Upper lobe of left lung (tissue), 6 donors: ENCODE measurements at regions not wholly inside any gene's neighbourhood (a gene's known extent, or its start where the extent isn't known, plus 50 kb on each side); places are given as distances from the start of the nearest gene placed in this dataset.
A peak's percentile ranks its signal among the peaks of the same experiment; 100 is the strongest.

Experiments used
- ATAC-seq, 2 donors: fragments of 200-7000 bp; cut with Tn5 transposase; one replicate each; pipeline ENCODE4 v1.9.1; 2022; ENCODE audit warnings: mild to moderate bottlenecking in 2 of 2, moderate library complexity in 2 of 2; ENCODE audit not compliant: low FRiP score in 2 of 2
- DNase-seq, 2 donors: peaks; one replicate each; pipeline ENCODE4 v3.0.0-alpha.2; 2019 to 2020
- H3K27ac ChIP-seq, 4 donors: fragments of 200-600 bp; sonication (generic); one replicate each; pipeline ENCODE4 v1.5.1; 2016 to 2019
- H3K27me3 ChIP-seq, 4 donors: fragments of 200-600 bp; sonication (generic); one replicate each; pipeline ENCODE4 v1.5.1; 2017 to 2019
- H3K36me3 ChIP-seq, 4 donors: fragments of 200-600 bp; sonication (generic); one replicate each; pipeline ENCODE4 v1.5.1; 2016 to 2019
- H3K4me1 ChIP-seq, 4 donors: fragments of 200-600 bp; sonication (generic); one replicate each; pipeline ENCODE4 v1.5.1; 2018 to 2019
- H3K4me3 ChIP-seq, 4 donors: fragments of 200-600 bp; sonication (generic); one replicate each; pipeline ENCODE4 v1.5.1; 2017 to 2019; ENCODE audit warnings: mild to moderate bottlenecking in 2 of 4, moderate library complexity in 1 of 4
- H3K9me3 ChIP-seq, 4 donors: fragments of 200-600 bp; sonication (generic); one replicate each; pipeline ENCODE4 v1.5.1; 2018 to 2019
- CTCF ChIP-seq, 6 experiments: fragments of 450-650 bp in 4 of 6; fragments of 200-600 bp in 2 of 6; sonication (generic) in 2 of 6; IDR thresholded peaks; one replicate each; pipeline ENCODE4 v1.5.1; 2016 to 2019; ENCODE audit warnings: antibody characterized with exemption in 6 of 6
- EP300 ChIP-seq, 4 donors: sonication (generic); formaldehyde crosslinking; IDR thresholded peaks; one replicate each; pipeline ENCODE4 v1.5.1; 2017; ENCODE audit warnings: antibody characterized with exemption in 4 of 4, control low read depth in 2 of 4
- POLR2A ChIP-seq, 4 donors: fragments of 450-650 bp; IDR thresholded peaks; one replicate each; pipeline ENCODE4 v1.5.1; 2016 to 2017; ENCODE audit warnings: antibody characterized with exemption in 4 of 4, mild to moderate bottlenecking in 2 of 4
- POLR2AphosphoS5 ChIP-seq, 2 donors: sonication (generic); formaldehyde crosslinking; IDR thresholded peaks; one replicate each; pipeline ENCODE4 v1.5.1; 2017; ENCODE audit warnings: antibody characterized with exemption in 2 of 2
- WGBS, 2 donors: methylation state at CpG; one replicate each; pipeline ENCODE4 v1.1.5; 2017 to 2018; 5-methylcytosine and 5-hydroxymethylcytosine counted together
- donor health status: DM: no; HTN: no; CAD: no; lungs with moderate emphysema.
- donor health status: DM: no; HTN: yes; CAD: no; lungs with severe emphysema.

DNA sequence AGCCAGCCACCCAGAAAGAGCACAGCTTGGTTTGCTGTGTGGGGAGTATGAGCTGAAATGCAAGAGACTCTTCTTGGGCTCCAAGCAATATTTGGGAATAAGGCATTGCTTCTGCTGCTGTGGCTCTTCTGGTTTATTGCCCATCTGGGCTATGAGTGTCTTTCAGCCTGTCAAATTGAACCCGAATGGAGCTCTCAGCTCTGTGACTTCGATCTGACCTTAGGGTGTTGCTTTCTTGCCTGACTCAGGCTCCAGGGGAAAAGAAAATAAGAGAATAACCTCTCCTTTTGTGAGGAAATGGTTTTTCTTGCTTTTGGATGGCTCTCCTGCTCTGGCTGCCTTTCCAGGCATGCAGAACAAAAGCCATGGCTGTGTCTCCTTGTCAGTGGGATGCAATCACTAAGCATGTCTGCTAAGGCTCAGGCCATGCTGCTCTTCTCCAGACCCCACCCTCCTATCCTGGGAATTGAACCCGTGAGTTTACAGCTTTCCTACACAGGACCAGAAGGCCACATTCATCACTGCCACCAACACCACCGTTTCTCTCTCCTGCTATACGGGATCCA lies 169.4 kb upstream of the JAG1 start:
- peak in 1 of 2 donors; percentile 34 for ATAC-seq
- Histone ChIP-seq H3K27ac (no peak overlapping the region), H3K4me3 (no peak overlapping the region), H3K4me1 (no peaks in the 10 kb centered on the region), H3K36me3 (no peaks in the 10 kb centered on the region), H3K9me3 (peaks cover 0 to 16% (median 12%) of the 10 kb centered on the region in 4 donors), H3K27me3 (no peaks in the 10 kb centered on the region)
- WGBS, 2 donors: 70 to 78% methylated on average over 5 of the region's 5 CpGs
- no peak for DNase-seq
- TF ChIP-seq POLR2A (IDR thresholded peaks at IDR 0.05) (no peak), POLR2AphosphoS5 (IDR thresholded peaks at IDR 0.05) (no peak), EP300 (IDR thresholded peaks at IDR 0.05) (no peak)

- Histone ChIP-seq H3K4me1 (no peaks in the 10 kb centered on the region), H3K27ac (no peak overlapping the region), H3K27me3 (no peaks in the 10 kb centered on the region), H3K4me3 (no peak overlapping the region), H3K36me3 (no peaks in the 10 kb centered on the region), H3K9me3 (peaks cover 0 to 7% (median 6%) of the 10 kb centered on the region in 4 donors)
- no peak for DNase-seq
- ATAC-seq: no peak
- TF ChIP-seq EP300 (IDR thresholded peaks at IDR 0.05): no peak
Measured at GRCh38 chr20:10846766-10847165, 173.0 kb upstream of the JAG1 start.

DNA sequence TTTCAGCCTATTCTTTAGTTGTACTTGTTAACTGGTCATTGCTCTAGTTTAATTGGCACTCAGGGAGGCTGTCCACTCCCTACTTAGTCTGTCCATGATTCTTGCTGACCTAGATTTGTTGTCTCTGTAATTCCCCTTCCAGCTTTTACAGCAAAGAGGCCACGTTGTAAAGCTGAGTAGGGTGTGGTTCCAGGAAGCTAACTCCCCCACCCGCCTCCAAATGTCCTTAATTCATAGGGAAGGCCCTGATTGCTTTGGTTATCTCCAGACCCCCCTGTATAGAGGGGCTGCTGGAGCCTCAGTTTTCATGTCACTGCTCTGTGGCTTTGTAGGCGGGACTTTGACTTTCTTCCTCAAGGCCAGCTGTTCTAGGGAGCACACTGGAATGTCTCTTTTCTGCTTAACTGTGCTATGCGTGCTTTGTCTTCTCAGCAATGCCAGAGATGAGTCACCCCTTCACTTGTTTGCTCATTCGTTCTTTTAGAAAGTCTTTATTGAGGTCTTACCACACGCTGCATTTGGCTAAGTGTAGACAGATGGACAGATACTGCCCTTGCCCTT lies 175.1 kb upstream of the JAG1 start:
- Histone ChIP-seq H3K27ac (no peak overlapping the region), H3K4me1 (no peaks in the 10 kb centered on the region)
- DNase-seq: no peak

DNA sequence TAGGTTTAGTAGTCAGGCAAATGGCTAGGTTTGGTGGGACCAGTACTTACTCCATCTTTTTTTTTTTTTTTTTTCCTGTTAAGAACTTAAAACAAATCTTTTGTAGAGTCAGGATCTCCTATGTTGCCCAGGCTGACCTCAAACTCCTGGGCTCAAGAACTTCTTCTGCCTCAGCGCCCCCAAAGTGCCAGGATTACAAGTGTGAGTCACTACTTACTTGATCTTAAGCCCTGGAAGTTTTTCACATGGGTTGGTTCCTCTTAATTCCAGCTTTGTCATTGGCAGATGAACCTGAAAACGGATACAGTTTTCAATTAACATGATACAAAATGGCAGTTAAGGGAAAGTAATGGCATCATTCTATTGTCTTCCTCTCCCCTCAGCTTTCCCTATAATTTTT lies 179.4 kb upstream of the JAG1 start:
- WGBS, 2 donors: 87 to 88% methylated on average over 2 of the region's 2 CpGs
- TF ChIP-seq EP300 (IDR thresholded peaks at IDR 0.05): no peak
- TF ChIP-seq POLR2AphosphoS5 (IDR thresholded peaks at IDR 0.05): no peak
- no peak for TF ChIP-seq POLR2A (IDR thresholded peaks at IDR 0.05)
- no peak for TF ChIP-seq CTCF (IDR thresholded peaks at IDR 0.05)
- no peak overlapping the region for H3K4me3 ChIP-seq
- no peaks in the 10 kb centered on the region for H3K36me3 ChIP-seq
- peaks cover 0 to 3% (median 0%) of the 10 kb centered on the region in 4 donors for H3K4me1 ChIP-seq
- no peak overlapping the region for H3K27ac ChIP-seq
- no peaks in the 10 kb centered on the region for H3K9me3 ChIP-seq
- no peak for DNase-seq
- H3K27me3 ChIP-seq: no peaks in the 10 kb centered on the region
- ATAC-seq: no peak

More for the DNA sequence above, 175.1 kb upstream of the JAG1 start:
- 55 to 63% methylated on average over 6 of the region's 6 CpGs for WGBS, 2 donors
- peak; percentile 63 to 93 for ATAC-seq
- Histone ChIP-seq H3K27me3 (no peaks in the 10 kb centered on the region), H3K4me3 (no peak overlapping the region), H3K9me3 (no peaks in the 10 kb centered on the region), H3K36me3 (no peaks in the 10 kb centered on the region)
- TF ChIP-seq POLR2AphosphoS5 (IDR thresholded peaks at IDR 0.05) (no peak), CTCF (IDR thresholded peaks at IDR 0.05) (no peak), POLR2A (IDR thresholded peaks at IDR 0.05) (no peak), EP300 (IDR thresholded peaks at IDR 0.05) (no peak)

GRCh38 chr20:10853731-10854130 lies 179.9 kb upstream of the JAG1 start:
- TF ChIP-seq POLR2AphosphoS5 (IDR thresholded peaks at IDR 0.05): no peak
- no peak for TF ChIP-seq CTCF (IDR thresholded peaks at IDR 0.05)
- TF ChIP-seq EP300 (IDR thresholded peaks at IDR 0.05): no peak
- TF ChIP-seq POLR2A (IDR thresholded peaks at IDR 0.05): no peak
- H3K36me3 ChIP-seq: no peaks in the 10 kb centered on the region
- H3K9me3 ChIP-seq: no peaks in the 10 kb centered on the region
- DNase-seq: no peak
- 83 to 85% methylated on average over 4 of the region's 4 CpGs for WGBS, 2 donors
- H3K4me1 ChIP-seq: peaks cover 0 to 3% (median 0%) of the 10 kb centered on the region in 4 donors
- H3K27me3 ChIP-seq: no peaks in the 10 kb centered on the region
- H3K4me3 ChIP-seq: no peak overlapping the region
- no peak for ATAC-seq
- H3K27ac ChIP-seq: no peak overlapping the region

- DNase-seq: no peak
- no peak overlapping the region for H3K27ac ChIP-seq
- no peak overlapping the region for H3K4me3 ChIP-seq
- no peaks in the 10 kb centered on the region for H3K9me3 ChIP-seq
- no peaks in the 10 kb centered on the region for H3K27me3 ChIP-seq
- TF ChIP-seq POLR2AphosphoS5 (IDR thresholded peaks at IDR 0.05): no peak
- no peak for TF ChIP-seq POLR2A (IDR thresholded peaks at IDR 0.05)
- no peak for TF ChIP-seq EP300 (IDR thresholded peaks at IDR 0.05)
- no peak for TF ChIP-seq CTCF (IDR thresholded peaks at IDR 0.05)
- H3K36me3 ChIP-seq: no peaks in the 10 kb centered on the region
- no peak for ATAC-seq
- peaks cover 0 to 3% (median 0%) of the 10 kb centered on the region in 4 donors for H3K4me1 ChIP-seq
- WGBS, 2 donors: 94 to 97% methylated on average over 2 of the region's 2 CpGs
Measured at GRCh38 chr20:10854976-10855375, 181.2 kb upstream of the JAG1 start.
